Activated T-cell treated with anti-CD3 and anti-CD28 coated beads for 1 hour (primary cell): ENCODE measurements at regions not wholly inside any gene's neighbourhood (a gene's known extent, or its start where the extent isn't known, plus 50 kb on each side); places are given as distances from the start of the nearest gene placed in this dataset.
"Not testable (repeated sequence)": the region's sequence is repeated elsewhere in the genome, so short reads cannot be mapped to it uniquely, and the experiment has no call there.

ENCODE experiments used
- DNase-seq: peaks from one replicate; pipeline ENCODE4 v3.0.0-alpha.2; 2020; ENCODE audit warnings: low read depth

- peak; percentile 19 for DNase-seq
Measured at GRCh38 chr21:5065240-5066211, 5455.9 kb upstream of the TPTE start.

DNA sequence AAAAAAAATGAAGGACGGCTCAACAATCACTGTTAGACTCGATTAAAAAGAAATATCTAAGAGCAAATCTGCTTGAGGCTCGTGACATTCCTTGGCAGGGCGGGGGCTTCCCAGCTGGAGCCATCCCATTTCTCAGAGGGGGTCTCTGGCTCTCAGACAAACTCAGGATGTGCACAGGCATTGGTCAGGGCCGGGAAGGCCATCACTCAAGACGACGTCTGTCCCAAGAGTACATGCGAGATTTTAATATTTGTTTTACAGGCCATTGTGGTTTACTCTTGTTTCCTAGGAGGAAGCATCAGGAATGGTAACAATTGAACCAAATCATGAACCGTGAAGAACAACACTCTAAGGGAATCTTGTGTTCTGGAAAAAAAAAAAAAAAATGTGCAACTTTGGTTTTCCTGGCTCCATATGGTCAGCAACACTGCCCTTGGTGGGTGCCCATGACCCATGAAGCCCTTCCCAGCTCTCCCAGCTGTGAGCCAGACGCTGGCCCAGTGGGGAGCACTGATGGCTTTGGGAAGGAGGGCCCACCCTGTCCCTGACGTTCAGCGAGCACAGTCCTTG is 5454.6 kb upstream of the TPTE start:
- DNase-seq: not testable (repeated sequence)

GRCh38 chr21:5067326-5068048 is 5453.9 kb upstream of the TPTE start:
- not testable (repeated sequence) for DNase-seq

- not testable (repeated sequence) for DNase-seq
Measured at GRCh38 chr21:5068649-5069048, 5452.7 kb upstream of the TPTE start.

DNA sequence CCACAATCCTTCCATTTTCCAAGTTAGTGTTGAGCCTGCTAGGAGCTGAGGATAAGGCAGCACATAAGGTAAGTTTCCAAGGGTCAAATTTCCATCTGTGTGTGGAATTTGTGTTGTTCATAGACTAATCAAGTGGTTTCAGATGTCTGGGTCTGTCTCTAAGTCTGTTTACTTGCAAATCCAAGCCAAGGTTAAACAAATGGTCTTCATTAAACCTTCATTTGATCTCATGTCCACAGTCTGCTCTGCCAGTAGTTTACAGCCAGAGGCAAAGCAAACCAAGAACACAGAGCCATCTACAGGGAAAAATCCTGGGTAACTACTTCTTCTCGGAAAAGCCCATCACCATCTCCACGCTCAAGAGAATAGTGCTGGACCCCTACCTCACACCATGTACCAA is 5450.2 kb upstream of the TPTE start:
- not testable (repeated sequence) for DNase-seq

GRCh38 chr21:5076854-5077253 is 5444.5 kb upstream of the TPTE start:
- not testable (repeated sequence) for DNase-seq

- DNase-seq: not testable (repeated sequence)
Measured at GRCh38 chr21:5079361-5079760, 5442.0 kb upstream of the TPTE start.

DNA sequence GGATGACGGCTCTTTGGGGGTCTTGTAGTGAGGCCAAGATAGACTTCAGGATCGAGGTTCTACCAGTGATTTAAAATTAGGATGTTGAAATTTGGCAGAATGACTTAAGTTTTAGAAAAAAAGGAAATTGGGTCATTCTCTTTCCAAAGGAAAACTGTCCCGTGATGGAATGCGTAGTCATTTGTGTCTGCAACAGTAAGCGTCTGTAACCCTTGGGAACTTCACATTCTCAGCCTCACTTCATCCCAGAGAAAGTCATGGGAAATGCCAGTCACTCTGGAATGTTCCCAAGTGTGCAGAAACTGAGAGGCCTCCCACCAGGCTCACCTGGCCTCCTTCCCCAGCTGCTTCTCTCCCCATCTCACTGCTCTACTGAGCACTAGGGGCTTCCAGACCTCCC is 5441.4 kb upstream of the TPTE start:
- not testable (repeated sequence) for DNase-seq

DNA sequence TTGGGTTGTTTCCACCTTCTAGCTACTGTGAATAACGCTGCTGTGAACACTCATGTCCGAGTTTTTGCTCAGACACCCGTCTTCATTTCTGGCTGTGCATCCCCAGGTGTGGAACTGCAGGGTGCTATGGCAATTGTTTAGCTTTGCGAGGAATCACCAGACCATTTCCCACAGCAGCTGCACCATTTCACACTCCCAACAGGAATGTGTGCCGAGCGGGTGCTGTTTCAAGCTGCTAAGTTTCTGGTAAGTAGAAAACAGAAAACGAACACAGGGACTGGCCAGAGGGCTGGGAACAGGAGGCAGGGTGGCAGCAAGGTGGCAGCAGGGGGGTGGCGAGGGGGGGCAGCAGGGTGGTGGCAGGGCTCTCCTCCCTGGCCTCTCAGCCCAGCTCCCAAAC is 5437.1 kb upstream of the TPTE start:
- DNase-seq: not testable (repeated sequence)

DNA sequence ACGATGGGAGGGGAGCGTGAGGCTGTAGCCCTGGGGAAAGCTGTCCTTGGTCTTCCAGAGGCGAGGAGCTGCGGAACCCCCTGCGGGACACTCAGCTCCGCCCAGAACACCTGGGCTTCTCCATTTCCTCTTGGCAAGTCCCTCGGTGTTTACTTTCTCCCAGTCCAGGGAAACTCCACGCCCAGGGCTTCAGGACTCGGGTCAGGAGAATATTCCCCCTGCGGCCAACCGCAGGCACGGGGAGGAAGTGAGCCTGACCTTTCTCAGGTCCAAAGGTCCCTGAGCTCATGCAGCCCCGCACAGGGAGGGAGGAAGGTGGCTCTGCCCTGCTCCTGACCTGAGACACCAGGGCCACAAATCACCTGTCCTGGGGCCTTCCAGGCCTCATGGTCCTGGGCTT is 5435.9 kb upstream of the TPTE start:
- DNase-seq: not testable (repeated sequence)

DNA sequence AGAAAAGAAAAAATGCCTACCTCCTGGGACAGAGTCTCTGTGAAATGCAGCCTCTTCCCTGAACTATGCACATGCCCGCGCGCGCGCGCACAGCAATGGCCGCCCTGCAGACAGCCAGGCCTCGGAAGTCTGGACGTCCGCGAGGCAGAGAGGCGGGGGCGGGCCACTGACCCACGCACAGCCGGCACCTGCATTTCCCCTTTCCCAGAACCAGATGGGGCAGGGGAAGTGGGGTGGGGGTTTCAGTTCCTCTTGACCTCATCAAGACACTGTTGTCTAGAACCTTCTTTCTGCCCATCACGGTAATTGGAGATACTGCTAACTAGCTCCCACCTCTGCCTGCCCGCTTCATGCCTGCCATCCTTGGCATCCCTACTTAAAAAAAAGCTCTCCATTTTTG is 5435.0 kb upstream of the TPTE start:
- DNase-seq: not testable (repeated sequence)

DNA sequence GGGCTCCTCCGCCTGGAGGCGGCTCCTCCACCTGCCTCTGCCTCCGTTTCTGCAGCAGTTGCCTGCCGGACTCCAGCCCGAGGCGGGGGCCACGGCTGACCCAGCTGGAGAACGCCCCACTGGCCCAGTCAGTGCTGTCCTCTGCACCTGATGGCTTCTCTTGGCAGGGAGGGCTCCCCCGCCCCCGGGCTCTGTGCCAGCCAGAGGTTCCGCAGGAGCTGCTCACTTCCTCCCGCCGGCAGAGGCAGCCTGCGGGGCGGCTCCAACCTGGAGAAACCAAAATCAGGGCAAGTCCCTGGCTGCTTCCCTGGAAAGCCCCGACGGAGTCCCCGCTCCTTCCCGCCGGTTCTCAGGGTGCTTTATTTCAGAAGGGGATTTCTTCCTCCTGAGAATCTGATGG is 5432.6 kb upstream of the TPTE start:
- DNase-seq: not testable (repeated sequence)

GRCh38 chr21:5089399-5090089 is 5431.8 kb upstream of the TPTE start:
- not testable (repeated sequence) for DNase-seq

DNA sequence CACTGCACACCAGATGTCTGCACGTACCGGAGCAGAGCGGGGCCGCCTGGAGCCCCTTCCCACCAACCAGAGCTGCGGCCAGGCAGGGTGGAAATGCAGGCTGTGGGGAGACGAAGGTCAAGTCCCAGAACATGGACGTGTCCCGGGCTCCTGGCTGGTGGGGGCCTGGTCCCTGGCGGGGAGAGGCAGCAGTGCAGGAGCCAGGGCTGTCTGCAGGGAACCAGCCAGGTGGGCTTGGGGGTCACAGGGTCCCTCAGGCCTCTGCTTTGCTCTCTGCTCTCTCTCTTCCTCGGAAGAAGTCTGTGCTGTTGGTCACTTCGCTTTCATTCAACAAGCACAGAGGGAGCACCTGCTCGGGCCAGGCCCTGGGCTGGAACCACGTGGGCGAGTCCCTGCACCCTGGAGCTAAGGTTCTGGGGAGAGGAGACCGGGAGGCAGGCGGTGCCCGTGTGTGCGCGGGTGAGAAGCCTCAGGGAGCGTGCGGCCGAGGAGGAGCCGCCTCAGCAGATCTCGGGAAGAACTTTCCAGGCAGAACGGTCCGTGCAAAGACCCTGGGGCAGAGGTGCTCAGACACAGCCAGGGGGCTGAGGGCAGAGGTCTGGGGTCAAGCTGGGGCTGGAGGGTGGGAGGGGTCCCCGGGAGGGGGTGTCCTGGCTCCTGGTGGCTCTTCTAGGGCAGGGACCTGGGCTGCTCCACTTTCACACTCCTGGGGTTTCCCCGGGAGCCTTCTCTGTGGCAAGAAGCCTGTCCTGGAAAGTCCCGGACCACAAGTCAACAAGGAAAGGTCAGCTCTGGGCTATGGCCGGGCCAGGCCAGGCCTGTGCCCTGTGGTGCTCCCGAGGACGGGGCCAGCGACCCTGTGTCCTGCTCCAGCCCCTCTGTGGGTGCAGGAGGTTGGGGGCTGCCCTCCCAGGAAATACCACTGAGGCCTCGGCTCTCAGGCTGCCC is 5431.0 kb upstream of the TPTE start:
- not testable (repeated sequence) for DNase-seq

DNA sequence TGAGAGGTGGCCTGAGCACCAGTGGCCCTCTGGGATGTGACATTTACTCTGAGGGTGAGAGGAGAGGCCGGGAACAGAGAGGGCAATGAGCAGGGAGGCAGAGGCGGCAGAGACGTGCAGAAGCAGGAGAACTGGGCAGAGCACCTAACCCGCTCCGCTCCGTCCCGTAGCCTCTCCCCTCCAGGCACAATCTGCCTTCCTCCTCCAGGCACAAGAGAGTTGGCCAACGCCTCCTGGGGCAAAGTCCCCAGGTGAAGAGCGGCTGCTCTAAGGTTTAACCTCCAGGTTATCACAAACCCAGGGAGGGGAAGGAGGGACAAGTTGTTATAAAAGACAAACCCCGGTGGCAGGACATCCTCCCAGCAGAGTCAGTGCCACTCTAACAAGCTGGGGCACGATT is 5430.1 kb upstream of the TPTE start:
- DNase-seq: not testable (repeated sequence)

DNA sequence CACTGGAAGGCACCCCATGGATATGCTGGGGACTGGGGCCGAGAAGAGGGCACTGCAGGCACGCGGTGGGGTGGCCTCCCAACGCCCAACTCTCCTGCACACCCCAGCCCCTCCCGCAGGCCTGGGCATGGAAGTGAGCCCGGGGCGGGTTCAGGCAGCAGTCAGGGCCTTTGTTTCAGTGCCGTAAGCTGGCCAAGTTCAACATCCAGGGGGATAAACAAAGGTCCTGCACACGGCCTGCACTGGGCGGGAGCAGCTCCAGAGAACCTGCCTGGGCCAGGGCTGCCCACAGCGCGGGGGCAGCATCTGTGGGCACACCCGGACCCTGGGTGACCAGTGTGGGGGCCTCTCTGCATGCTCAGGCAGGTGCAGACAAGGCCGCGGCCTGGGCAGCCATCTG is 5425.8 kb upstream of the TPTE start:
- DNase-seq: not testable (repeated sequence)

DNA sequence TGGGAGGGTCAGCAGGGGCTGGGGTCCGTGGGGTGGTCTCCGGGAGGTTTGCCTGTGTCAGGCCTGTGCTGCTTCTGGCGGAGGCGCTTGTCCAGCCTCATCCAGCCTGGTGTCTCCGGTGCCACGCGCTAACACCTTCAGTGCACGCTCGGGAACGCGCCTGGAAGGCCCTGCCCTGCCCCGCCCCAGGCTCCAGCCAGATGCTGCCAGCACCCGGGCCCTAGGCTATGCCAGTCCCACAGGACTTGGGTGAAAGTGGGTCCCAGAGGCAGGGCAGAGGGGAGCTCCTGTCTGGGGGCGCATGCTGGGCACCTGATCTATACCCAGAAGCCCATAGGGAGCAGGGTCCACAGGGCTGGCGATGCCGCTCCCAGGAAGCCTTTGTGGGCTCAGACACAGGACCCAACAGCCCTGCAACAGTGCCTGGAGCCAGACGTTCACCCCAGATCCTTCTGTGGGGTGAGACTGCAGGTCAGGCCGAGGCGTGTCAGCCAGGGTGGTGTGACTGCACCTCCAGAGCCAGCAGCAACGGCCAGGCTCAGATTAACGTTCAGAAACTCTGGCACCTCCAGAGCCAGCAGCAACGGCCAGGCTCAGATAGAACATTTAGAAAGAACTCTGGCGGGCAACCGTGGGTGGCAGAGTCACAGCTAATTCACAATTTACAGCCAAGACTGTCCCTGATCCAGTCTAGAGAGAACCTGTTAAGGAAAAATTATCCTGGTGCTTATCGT is 5423.2 kb upstream of the TPTE start:
- not testable (repeated sequence) for DNase-seq

- not testable (repeated sequence) for DNase-seq
Measured at GRCh38 chr21:5100604-5101174, 5420.7 kb upstream of the TPTE start.

- DNase-seq: peak; percentile 65
Measured at GRCh38 chr21:5101749-5102148, 5419.6 kb upstream of the TPTE start.
